GM19035 (cell line): ENCODE measurements at regions not wholly inside any gene's neighbourhood (a gene's known extent, or its start where the extent isn't known, plus 50 kb on each side); places are given as distances from the start of the nearest gene placed in this dataset.
"Not testable (repeated sequence)": the region's sequence is repeated elsewhere in the genome, so short reads cannot be mapped to it uniquely, and the experiment has no call there.

Experiments
- ATAC-seq: cut with Tn5 transposase; IDR thresholded peaks from one replicate; pipeline ENCODE4 v1.9.1; 2021; ENCODE audit not compliant: unreplicated experiment

DNA sequence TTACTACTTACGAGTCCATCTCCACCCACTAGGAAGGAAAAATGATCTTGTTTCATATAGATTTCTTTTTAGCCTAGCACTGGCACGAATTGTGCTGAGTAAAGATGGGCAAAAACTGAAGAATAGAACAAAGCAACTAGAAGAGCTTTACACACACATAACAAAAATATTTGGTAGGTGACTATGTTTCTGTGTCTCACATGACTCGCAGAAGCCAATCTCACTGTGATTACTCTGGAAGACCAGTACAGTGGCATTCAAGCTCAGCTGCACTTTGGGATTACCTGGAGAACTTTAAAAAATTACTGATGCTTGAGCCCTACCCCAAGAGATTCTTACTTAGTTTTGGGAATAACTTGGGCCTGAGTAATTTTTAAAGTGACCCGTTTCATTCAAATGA lies 378.7 kb downstream of the METTL4 start:
- ATAC-seq: no peak

GRCh38 chr18:2197946-2198345 lies 373.4 kb downstream of the METTL4 start:
- no peak for ATAC-seq

GRCh38 chr18:2199060-2199459 lies 372.2 kb downstream of the METTL4 start:
- no peak for ATAC-seq

DNA sequence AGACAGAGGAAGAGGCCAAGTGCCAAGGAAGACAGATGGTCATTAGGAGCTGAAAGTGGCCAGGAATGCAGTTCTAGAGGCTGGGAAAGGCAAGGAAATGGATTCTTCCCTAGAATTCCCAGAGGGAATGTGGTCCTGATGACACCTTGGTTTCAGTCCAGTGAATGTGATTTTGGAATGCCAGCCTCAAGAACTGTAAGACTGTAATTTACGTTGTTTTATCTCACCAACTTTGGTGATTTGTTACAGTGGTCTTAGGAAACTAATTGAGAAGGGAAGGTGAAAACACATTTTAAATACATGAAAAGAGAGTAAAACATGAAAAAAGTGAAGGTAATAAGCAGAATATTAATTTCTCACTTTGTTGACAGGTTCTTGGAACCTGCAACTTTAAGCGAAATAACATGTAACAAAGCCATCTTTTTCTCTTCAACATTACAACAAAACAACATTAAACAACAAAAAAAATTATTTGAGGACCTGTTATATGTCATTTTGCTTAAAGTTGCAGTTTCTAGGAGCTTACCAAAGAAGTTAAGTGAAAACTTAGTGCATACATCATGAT lies 370.2 kb downstream of the METTL4 start:
- ATAC-seq: no peak

DNA sequence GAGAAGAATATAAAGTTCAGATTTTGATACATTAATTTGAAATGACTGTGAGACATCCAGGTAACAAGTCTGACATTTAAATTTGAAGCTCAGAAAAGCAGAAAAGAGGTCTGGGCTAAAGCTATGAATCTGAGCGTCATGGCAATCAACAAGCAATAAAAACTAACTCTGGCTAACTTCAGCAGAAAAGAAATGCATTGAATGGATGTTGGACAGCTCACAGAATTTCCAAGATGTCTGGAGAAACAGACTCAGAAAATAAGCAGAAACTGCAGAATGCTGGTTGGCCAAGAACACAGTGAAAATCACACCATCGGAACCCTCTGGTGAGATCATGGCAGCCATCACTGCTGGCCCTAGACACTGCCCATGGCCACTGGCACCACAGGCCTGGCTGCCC lies 366.6 kb downstream of the METTL4 start:
- no peak for ATAC-seq

GRCh38 chr18:2207294-2207693 lies 364.0 kb downstream of the METTL4 start:
- ATAC-seq: no peak

DNA sequence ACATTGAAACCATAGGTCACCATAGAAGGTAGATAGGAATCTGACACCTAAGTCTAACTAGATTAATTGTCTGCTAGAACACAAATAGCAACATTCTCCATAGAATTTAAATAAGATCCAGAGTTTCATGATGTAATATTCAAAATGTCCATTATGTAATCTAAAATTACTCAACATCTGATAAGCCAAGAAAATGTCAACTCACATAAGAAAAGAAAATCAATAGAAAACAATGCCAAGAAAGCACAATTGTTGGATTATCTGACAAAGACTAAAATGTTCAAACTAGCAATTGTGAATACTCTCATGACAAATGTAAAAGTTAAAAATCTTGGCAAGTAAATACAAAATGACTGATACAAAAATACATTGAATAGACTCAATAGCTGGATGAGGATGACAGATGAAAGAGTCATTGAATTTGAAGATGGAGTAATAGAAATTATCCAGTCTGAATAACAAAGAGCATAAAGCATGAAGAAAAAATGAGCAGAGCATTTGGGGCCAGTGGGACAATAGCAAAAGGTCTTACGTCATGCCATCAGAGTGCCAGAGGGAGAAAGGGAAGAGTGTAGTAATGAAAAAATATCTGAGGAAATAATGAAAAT lies 358.6 kb downstream of the METTL4 start:
- no peak for ATAC-seq

DNA sequence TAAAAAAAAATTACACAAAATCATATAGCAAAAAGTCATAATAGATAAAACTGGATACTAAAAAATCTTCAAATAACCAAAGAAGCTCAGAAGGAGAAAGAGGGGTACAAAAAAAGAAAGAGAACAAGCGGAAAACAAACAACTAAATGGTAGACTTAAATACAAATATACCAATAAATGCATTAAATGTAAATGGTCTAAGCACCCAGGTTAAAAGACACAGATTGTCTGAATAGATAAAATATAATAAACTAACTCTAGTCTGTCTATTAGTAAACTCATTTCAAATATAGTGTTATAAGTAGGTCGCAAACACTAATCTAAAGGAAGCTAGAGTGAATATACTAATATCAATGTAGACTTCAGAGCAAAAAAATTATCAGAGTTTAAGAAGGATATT lies 357.4 kb downstream of the METTL4 start:
- no peak for ATAC-seq

DNA sequence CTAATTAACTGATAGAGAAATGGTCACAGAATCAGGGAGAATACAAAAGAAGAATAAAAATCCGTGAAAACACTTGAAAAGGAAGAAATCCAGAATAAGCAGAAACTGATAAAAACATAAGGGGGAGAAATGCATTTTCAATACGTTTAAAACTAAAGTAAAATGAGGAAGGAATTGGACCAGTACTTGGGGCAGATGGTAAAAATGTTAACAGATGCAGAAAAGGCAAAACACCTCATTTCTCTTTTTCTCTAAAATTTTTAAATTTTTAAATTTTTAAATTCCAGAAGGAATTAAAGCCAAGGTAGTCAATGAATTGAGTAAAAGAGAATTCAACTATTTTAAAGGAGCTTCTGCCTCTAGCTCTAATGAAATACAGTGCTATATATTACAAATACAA lies 353.9 kb downstream of the METTL4 start:
- no peak for ATAC-seq

DNA sequence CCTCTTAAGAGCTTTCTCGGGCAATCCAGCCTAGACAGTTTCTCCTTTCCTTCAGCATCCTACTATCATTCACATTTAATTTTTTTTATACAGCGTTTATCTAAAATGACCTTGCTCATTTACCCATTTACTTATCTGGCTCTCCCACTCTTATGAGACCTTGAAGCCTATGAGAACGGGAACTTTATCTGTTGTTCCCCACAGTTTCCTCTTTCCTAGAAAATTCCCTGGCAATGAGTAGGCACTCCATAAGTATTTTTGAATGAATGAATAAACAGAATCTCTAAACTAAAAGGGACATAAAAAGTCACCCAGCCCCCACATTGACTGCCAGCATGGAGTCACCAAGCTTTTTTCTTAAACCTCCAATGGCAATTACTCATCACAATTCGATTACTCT lies 353.2 kb downstream of the METTL4 start:
- no peak for ATAC-seq

- ATAC-seq: no peak
Observed at GRCh38 chr18:2219706-2220105, 351.6 kb downstream of the METTL4 start.

DNA sequence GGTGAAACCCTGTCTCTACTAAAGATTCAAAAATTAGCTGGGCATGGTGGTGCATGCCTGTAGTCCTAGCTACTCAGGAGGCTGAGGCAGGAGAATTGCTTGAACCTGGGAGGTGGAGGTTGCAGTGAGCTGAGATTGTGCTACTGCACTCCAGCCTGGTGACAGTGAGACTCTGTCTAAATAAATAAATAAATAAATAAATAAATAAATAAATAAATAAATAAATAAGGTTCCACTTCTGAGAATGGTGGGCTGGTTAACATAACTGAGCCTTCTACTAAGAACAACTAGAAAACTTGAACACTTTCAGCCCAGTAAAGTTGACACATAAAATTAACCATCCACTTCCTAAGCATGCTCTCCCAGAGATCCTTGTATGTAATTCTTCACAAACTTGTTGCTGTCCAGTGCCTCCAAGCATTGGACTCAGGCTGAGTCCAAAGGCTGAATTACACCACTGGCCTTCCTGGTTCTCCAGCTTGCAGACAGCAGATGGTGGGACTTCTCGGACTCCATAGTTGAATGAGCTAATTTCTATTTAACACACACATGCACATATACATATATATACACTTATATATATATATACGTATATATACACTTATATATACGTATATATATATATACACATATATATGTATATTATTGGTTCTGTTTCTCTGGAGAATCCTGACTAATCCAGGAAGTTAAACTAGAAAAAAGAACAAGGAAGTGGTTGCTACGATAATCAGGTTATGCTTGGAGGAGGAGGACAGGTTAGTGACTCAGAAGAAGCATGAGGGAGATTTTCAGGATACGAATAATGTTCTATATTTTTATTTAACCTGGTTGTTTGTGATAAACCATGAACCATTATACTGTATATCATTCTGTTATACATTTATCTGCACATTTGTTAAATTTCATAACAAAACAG lies 348.8 kb downstream of the METTL4 start:
- no peak for ATAC-seq

- ATAC-seq: no peak
Observed at GRCh38 chr18:2223449-2223848, 347.9 kb downstream of the METTL4 start.

- ATAC-seq: no peak
Observed at GRCh38 chr18:2223849-2224248, 347.5 kb downstream of the METTL4 start.

GRCh38 chr18:2236232-2236631 lies 335.1 kb downstream of the METTL4 start:
- ATAC-seq: no peak

GRCh38 chr18:2237706-2238105 lies 333.6 kb downstream of the METTL4 start:
- ATAC-seq: no peak

- no peak for ATAC-seq
Observed at GRCh38 chr18:2240311-2240705, 331.0 kb downstream of the METTL4 start.

- no peak for ATAC-seq
Observed at GRCh38 chr18:2244641-2245040, 326.7 kb downstream of the METTL4 start.

GRCh38 chr18:2247101-2247500 lies 324.2 kb downstream of the METTL4 start:
- not testable (repeated sequence) for ATAC-seq

- ATAC-seq: no peak
Observed at GRCh38 chr18:2254977-2255376, 316.3 kb downstream of the METTL4 start.

DNA sequence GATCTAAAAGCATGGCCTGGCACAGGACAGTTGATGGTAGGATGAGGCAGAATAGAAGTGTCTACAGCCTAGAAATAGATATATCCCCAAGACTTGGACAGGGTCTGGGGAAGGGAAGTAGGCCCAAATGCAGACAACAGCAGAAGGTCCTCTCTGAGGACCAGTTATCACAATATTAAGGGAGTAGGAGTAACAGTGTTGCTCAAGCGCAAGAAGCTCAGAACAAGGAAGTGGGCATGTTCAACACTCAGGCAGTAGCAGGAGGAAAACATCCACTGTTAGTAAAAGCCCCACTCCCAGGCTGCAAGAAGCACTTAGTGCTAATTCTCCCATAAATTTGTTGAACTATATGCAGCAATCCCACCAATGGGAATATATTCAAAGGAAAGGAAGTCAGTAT lies 314.7 kb downstream of the METTL4 start:
- ATAC-seq: no peak

DNA sequence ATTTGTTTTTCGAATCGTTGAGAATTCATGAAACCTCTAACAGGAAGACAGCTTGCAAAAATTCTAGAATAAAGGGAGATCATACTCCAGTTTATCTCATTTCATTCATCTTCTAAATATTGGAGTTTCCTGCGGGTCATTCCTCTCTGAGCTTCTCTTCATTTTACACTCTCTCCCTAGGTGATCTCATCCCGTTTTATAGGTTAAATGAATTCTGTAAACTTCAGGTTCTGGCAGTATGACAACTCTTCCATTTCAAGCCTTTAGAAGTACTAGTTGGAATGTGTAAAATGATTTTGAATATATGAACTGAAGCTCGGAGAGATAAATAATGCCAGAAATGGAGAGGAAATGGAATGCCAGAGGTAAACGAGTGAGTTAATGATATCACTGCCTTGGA lies 312.4 kb downstream of the METTL4 start:
- no peak for ATAC-seq
